GM18520 (cell line): ENCODE measurements at regions not wholly inside any gene's neighbourhood (a gene's known extent, or its start where the extent isn't known, plus 50 kb on each side); places are given as distances from the start of the nearest gene placed in this dataset.

ENCODE experiments used
- ATAC-seq: cut with Tn5 transposase; IDR thresholded peaks from one replicate; pipeline ENCODE4 v1.9.1; 2021; ENCODE audit not compliant: unreplicated experiment

DNA sequence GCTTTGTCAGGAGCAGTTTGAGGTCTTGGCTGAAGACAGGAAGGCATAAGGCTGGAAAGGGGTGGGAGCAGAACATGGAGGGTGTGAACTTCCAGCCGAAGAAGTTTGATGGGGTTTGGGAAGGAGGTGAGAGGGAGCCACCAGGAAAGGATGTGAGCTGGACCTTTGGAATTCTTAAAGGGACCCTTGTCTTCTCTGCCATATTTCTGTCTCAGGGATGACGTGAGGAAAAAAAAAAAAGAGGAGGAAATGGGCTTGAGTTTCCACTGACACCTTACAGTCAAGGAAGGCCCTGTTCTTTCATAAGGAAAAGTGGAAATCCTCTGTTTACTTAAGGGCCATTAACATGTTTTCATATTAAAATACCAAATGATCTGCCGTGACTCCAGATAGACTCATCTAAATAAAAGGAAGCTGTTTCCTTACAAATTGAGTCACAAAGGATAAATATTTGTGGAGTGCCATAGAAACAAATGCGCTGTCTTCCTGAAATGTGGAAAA is 132.1 kb downstream of the PALM2AKAP2 start:
- no peak for ATAC-seq

DNA sequence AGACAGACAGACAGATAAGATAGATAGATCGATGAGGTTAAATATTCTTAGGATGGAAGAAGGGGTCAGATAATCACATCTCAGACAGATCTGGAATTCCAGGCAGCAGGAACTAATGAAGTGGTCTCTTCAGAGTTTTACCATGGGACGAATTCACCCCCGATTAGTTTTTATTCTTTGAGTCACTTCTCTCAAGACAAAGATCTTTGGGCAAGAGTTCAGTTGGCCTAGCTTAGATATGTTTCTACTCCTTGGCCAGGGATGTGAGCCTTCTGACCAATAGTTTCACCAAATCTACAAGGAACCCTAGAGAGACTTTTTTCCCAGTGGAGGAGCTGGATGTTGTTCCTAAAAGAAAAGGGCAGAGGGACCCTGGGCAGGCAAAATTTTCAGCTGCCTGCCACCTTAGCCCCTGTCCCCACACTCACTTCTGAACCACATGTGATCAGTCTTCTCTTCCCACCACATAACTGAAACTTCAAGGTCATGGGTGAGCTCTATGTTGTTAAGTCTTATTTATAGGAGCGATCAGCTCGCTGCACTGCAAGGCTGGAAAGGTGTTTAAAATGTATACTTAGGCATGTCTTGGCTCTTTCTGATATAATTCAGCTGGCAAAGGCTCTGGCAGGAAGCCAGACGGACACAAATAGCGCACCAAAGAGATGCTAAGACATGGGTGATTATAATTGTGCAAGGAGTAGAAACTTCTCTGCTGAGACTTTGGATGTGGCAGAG is 132.9 kb downstream of the PALM2AKAP2 start:
- no peak for ATAC-seq

DNA sequence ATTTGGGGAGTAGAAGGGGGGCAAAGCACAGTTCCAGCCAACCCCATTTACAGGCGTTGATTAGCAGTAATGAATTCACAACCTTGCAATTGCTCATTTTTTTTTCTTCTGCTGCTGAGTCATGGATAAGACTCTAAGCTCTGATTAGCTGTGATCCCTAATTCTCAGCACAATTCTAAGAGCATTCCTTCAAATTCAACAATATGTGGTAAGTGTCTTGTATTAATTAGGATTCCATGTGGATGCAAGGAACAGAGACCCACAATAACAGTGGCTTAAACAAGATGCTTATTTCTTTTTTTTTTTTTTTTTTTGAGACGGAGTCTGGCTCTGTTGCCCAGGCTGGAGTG is 133.4 kb downstream of the PALM2AKAP2 start:
- ATAC-seq, result no peak

DNA sequence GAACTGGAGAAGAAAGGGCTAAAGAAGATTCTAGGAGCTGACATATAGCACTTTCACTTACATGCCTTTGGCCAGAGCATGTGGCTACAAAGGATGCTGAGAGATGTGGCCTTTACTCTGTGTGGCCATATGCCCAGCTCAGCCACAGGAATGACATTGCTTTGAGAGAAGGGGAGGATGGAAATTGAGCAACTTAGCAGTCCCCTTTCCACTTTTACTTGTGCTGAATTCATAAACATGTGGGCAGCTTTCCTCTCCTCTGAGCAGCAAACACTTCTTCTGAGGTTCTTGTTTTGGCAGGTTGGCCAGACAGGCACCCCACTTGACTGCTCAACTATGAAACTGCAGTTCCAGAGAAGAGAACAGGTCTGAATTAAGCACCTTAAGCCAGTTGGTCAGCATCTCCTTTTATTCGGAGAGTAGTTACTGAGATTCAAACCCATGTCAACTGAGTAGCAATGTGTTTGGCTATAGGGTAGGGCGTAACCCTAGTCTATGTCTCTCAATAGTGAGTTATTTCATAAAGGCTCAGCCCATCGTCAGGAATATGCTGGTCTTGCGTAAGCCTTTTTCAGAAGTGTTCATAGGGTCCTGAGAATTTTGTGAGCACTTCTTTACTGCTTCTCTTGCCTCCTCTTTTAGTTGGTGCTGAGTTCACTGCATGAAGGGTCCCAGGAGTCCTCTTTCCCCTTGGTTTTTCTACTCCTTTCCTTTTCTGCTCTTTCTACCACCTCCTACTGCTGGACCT is 134.5 kb downstream of the PALM2AKAP2 start:
- no peak for ATAC-seq

DNA sequence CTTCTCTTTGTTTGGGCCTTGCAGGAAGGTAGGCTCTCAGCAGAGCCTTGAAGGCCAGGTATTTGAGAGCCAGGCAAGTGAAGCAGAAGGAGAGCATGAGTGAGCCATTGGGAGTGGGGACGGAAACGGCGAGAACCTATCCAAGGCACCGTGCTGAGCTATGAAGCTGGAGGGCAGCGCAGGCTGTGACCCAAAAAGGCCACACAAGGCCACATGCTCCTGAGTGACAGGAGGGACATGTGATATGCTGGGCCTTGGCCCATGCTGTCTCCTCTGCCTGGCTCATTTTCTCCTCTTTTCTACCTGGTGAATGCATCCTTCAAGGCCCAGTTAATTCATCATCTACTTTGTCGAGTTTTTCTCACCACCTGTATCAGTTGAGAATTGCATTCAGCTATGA is 136.3 kb downstream of the PALM2AKAP2 start:
- ATAC-seq, result no peak

DNA sequence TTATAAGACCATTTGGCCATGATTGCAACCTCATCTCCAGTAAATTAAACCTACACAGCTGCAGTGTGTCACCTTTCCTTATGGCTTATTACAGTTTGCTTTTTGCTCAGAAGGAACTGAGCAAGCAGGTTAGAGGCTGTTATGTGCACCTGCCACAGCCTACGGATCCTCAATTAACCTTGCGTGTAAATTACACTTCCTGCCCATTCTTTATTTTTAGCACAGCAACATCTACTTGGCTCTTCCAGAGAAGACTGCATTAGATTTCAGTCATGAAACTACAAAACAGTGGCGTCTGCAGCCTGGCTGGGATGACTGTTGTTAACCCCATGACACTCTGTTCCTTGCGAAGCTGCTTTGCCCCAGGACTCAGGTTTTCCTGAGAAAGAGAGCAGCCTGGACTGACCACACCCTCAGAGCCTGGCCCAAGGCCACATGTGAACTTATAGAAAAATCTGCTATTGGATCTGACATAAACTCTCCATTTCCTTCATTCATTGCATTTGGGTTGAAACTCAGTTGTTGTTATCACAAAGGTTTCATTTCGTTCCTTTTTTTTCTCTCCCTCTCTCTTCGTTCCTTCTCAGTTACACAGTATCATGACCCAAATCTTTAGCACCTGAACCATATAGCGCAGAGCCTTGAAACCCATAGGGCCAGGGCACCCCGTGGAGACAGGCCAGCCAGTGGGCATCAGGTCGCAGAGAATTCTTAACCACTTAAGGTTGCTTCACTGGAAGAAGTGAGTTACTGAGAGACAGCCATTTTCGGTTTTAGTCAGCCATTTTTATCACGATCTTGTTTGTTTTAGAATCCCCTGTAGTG is 138.6 kb downstream of the PALM2AKAP2 start:
- ATAC-seq, result peak; percentile 38

DNA sequence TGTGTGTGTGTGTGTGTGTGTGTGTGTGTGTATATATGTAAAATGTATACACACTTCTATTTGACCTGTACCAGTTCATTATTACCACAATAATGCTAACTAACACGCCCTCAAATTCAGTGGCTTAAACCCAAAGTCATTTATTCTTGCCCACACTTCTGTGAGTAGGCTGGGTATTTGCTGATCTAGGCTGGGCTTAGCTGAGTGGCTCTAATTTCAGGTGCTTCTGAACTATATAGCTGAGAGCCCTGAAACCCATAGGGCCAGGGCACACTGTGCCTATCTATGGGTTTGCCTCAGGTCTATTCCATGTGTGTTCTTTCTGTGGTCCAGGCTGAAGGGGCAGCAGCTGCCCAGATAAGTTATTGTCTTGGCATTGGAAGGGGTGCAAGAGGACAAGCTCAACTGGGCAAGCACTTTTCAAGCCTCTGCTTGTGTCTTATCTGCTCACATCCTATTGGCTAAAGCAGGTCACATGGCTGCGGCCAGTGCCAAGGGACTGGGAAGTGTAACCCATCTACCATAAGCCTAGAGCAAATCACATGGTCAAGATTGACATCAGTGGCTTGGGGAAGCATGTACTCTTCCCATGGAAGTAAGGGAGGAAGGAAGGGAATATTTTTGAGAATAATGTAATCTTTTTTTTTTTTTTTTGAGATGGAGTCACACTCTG is 139.9 kb downstream of the PALM2AKAP2 start:
- ATAC-seq, result no peak

DNA sequence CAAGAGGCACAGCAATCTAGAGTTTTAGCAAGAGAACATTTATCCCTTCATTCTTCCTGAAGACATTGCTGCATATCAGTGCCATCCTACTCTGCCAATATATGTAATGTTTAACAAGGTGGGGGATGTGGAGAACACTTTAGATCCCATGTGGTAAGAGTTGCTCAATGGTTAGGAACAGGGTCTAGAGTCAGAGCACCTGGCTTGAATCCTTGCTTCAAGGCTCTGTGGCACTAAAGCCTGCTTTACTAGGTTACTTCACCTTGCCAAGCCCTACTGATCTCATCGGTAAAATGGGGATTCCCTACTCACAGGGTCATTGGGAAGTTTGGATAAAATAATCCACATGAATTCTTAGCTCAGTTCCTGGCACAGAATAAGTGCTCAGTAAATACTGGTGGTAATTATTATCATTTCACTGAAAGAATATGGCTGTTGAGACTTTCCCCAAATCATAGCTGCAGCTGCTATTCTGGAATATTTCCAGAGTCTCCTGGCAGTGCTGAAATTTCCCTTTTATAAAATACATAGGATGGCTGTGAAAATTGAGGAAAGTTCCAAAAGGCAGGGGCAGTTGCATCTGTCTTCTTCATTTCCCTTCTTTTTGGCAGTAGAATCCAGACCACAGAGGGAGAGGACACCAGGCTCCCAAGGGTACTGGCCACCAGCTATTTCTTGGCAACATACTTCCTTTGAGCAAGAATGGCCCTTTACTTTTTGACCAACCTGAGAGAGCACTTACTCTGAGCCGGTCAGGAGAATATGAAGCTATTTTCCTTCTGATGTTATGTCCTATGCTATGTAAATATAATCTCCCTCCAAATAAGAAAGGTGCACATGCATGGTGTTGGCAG is 142.8 kb downstream of the PALM2AKAP2 start:
- no peak for ATAC-seq

DNA sequence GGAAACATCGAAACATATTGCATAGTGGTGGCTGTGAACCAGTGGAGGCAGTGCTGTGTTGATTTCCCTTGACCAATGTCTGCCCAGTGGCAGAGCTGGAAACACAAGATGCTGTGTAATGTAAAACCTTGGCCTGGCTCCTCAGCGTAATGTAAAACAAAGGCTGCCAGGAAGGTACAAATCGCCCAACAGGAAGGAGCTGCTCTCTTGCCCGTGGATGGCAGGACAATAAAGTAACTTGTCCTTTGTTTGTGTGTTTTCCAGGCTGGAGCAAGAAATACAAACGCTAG is 143.4 kb downstream of the PALM2AKAP2 start:
- ATAC-seq, result no peak

DNA sequence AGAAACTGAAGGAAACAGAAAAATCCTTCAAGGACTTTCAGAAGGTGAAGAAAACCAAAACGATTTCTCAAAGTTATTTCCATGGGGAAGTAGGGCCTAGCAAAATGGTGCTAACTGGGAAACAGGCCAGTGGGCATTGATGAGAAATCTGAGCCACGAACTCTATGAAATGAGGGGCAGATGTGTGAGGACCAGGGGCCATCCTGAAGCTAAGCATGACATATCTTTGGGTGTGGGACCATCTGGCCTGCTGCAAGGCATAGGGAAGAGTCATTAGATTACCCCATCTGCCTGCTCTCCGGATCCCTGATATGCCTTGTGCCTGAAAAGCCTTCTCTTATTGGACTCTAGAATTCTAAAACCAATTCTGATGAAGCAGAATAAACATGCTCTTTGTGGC is 143.8 kb downstream of the PALM2AKAP2 start:
- ATAC-seq, result no peak

DNA sequence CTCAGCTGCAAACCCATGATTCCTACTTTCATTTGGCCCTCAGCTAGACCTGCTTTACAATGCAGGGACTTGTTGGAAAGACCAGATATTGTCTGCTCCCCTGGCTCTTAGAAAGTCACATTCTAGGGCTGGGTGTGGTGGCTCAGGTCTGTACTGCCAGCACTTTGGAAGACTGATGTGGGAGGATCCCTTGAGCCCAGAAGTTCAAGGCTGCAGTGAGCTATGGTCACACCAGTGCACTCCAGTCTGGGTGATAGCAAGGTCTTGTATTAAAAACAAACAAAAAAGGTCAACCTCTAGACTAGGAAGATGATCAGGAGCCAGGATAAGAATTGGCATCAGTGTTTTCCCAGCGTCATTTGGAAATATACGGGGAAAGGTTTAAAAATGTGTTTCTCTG is 145.8 kb downstream of the PALM2AKAP2 start:
- ATAC-seq, result no peak

DNA sequence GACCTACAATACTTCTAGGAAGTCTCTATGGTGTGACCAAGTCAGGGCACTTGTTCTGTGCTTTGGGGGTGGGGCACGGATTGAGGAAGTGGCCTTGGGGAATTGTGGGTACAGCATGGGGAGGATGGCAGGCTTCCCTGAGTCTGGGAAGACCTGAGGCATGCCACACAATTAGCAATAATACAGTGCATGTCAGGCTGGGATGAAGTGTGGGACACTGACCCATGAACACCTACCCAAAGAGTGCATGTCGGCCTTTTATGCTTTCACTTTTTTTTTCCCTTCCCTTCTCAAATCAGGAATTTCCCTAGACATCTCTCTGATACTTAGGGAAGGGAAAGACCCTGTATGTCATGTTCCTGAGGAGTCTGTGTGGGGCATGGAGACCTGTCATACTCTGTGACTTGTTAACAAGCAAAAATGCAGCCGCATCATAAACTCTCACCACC is 146.4 kb downstream of the PALM2AKAP2 start:
- no peak for ATAC-seq

DNA sequence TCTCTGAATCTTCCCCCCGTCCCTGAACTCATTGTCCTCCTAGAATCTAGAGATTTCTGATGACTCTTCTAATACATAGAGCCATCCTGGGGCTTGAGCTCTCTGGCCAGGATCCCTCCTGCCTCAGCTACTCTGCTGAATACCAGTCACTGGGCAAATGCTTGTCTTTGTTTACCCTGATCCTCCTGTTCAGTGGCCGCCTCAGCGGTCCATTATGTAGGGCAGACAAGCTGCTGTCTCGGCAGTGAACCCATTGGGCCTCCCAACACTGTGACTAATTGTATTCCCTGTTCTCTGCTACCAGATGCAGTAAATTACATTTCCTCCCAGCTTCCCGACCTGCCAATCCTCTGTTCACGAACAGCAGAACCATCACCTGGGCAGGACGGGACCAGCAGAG is 151.6 kb downstream of the PALM2AKAP2 start:
- ATAC-seq, result no peak

DNA sequence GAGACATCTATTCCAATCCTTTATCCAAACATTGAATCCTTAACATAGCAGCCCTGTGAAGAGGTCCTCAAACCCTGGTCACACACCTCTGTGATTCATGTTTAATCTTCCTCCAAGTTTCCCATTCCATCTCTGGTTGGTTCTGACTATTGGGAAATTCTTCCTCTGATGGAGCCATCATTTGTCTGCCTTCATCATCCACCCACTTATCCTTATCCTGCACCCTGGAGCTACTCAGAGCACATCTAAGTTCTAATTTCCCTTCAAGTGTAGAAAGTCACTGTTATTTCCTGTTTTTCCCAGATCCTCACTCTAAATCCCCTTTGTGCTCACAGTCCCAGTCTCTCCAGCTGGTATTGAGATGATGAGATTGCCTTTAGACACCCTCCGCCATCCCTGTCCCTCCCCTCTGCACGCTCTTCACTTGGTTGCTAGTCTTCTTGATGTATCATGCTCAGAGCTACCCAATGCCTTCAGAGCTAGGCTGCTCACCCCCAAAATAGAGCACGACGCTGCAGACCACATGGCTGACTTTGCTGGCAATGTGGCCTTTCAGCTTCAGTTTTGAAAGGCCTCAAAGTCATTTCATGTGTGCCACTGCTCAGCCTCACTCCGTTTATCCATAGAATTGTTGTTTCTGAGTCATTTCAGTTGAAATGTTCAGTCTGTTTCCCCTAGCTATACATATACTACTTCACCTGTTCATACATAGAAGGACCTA is 154.3 kb downstream of the PALM2AKAP2 start:
- ATAC-seq, result no peak

DNA sequence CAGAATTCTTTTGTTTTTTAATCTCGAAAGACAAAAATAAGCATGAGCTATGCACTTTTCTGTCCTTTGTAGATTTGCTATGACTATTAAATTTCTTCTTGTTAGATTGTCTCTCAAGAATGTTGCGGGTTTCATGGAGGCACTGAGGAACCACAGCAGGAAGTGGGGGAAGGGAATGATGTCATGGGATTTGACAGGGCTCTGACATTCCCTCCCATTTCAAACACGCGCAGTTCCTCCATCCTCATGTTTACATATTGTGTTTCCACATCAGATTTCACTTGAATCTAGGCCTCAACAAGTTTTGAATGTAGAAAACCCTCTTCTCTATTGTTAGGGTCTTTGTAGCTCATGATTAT is 154.8 kb downstream of the PALM2AKAP2 start:
- no peak for ATAC-seq

DNA sequence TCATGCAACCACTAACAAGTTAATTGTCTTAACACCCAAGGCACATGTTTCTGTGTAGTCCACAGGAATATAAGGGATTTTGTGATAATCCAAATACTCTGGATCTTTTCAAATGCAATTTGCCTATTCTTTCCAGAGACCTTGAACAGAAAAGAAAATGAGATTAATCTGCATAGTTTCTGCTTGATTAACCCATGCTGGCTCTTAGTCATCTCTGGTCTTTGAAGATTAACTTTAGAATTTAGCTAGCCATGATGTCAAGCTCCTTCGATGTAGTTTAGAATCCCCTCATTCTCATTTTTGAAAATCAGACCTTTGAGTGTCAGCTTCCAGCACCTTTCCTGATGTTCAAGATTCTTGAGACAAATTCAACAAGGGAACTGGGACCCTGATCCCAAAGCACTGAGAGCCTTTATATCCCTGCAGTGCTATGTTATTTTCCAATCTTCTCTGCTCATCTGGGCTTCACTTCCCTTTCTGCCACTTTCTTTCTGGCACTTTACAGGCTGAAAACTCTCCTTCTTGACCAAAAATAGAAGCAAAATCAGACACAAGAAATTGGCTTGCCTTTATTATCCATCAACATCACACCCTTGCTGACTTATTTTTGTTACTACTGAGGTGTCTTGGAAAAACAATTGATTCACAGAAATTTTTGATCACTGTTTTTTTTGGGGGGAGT is 155.5 kb downstream of the PALM2AKAP2 start:
- no peak for ATAC-seq

DNA sequence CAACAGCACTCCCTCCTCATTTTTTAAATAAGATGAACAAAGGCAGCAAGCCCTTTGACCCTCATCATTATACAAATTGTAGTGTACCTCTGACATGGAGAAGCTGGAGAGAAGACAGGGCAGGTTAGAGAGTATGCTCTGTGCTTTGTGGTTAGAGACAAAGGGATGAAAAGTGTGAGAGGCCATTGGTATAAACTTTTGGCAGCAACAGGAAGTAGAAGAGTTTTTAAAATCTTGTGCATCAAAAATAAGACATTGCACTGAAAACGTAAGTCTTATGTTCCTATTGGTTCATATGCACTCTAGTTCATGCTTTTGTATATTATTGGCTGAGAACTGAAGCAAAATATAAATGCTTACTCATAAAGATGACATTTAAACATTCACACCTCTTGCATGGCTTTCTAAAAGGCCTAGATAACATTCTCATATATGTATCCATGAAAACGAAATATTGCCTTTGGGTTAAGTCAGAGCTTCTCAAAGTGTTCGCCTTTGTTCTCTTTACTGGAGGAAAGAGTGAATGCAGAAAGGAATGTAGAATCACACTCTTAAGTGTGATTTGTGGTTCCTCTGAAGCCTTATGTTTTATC is 158.0 kb downstream of the PALM2AKAP2 start:
- ATAC-seq, result no peak

DNA sequence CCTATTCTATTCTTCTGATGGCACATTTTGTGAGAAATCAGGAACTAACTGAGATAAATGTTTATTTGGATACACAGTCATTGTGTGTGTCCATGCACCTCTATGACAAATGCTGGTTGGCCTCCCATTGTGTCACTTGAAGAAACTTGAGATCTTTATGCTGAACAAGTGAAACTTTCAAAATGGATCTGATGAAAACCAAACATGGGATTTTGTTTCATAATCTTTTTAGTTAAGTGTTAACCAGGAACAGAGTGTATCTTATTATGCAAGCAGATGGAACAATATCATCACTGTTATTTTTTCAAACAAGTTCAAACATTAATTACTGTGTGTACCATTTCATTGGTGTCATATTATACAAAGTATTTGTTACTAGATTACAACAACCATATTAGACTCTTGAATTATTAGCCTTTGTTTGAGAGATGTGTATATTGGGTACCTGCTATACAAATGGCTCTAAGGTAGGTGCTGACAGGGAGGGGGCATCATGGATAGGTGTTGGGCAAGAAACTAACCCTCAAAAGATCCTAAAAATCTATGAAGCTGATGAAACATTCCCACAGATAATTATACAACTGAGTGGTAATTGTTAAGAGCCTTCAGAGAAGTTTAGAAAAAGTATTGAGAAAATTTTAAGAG is 159.8 kb downstream of the PALM2AKAP2 start:
- no peak for ATAC-seq
